M059J (cell line): ENCODE measurements at regions not wholly inside any gene's neighbourhood (a gene's known extent, or its start where the extent isn't known, plus 50 kb on each side); places are given as distances from the start of the nearest gene placed in this dataset.
"Not testable (repeated sequence)": the region's sequence is repeated elsewhere in the genome, so short reads cannot be mapped to it uniquely, and the experiment has no call there.

ENCODE experiments used
- DNase-seq: peaks from one replicate; pipeline ENCODE4 v3.0.0-alpha.2; 2012; ENCODE audit warnings: low read depth

DNA sequence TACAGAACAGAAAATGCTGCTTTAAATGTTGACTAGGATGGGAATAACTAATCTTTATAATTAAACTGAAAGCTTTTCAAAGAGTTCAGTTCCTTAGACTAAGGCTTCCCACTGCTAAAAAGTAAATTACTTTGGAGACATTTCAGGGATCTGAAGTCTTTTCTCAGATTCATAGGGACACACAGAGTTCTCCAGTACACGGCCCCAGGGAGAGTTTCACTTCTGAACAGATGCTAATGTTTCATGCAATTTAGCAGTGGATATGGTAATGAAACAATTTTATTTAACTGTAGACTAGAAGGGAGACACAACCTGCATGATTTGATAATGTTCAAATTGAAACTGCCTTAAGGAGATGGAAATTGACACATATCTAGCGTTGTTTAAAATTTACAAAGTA lies 1282.6 kb downstream of the NCAM2 start:
- no peak for DNase-seq

DNA sequence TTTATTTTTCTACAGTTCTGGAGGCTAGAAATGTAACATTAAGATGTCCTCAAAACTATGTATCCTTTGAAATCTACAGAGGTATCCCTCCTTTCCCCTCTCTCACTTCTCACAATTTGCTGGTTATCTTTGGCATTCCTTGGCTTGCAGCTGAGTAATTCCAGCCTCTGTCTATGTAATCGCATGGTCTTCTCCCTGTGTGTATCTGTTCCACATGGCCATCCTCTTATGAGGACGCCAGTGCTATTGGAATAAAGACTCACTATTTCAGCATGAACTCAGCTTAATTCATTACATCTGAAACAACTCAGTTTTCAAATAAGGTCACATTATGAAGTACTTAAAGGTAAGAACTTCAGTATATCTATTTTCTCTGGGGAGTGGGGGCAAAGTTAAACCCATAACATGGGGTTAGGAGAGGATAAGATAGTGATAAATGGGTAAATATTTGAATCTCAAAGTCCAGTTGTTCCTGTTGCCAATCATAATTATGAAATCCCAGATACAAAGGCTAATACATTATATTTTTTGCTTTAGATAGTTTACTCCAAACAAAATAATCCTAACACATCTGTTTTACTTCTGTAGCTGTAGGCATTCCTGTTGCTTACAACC lies 1290.8 kb downstream of the NCAM2 start:
- DNase-seq = no peak

DNA sequence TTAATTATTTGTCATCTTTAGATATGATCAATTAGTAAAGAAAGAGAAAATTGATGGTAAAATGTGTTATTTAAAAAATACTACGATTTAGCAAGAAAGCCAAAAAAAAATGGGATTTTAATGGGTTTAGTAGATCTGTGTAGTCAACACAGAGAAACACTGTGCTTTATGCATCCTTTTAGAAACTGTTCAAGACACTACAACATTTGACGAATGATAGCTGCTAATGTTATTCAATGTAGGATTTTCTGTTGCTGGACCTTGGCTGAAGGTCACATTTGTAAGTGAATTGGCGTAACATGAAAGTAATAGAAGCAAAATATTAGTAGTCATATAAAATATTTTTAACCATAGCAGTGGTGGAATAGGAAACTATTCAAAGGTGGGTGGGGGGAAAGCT lies 1293.9 kb downstream of the NCAM2 start:
- no peak for DNase-seq

GRCh38 chr21:22297575-22297974 lies 1299.4 kb downstream of the NCAM2 start:
- DNase-seq = no peak

DNA sequence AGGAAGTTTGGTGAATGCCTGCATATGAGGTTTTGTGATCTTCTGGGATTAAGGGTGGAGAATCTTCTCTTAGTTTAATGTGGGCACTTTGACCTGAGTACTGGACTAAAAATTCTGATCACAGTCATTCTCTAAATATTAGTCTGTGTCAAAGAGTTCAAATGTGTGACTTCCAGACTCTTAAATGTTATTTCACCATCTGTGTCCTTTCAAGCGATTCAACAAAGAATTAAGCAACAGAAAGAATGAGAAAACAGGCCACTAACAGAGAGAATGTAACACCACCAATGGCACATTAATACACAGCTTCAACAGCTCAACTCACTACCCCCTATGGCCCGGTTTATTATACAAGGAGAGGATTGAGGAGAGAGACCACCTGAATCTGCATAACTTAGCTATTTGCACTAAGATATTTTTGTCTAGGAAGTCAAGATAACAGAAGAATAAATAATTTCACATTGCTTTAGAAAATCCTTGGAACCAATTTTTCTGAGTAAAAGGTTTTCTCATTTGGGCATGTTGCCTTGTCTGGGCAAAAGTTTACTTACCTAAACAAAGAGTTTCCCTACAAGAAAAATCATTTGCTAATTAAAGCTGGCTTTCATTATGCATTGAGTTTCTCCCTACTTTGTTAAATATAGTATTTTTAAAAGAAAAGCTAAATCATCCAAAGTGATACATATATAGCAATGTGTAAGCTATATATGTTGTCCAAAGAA lies 1313.7 kb downstream of the NCAM2 start:
- DNase-seq = no peak

GRCh38 chr21:22314963-22315362 lies 1316.8 kb downstream of the NCAM2 start:
- no peak for DNase-seq

DNA sequence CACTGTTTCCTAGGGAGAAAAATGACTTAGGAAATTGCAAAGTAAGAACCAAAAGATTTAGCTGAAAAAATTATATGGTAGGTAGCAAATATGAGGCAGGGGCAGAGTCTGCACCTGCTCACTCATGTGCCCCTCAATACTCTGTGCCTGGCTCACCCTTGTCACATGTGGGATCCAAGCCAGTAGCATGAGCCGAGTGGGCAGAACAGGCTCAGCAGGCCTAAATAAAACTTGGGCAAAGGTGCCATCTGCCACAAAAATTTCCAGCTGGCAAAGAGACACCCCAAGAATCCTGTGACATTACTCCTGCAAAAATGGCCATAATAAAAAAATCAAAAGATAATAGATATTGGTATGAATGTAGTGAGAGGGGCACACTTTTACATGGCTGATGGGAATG lies 1321.2 kb downstream of the NCAM2 start:
- DNase-seq = no peak

DNA sequence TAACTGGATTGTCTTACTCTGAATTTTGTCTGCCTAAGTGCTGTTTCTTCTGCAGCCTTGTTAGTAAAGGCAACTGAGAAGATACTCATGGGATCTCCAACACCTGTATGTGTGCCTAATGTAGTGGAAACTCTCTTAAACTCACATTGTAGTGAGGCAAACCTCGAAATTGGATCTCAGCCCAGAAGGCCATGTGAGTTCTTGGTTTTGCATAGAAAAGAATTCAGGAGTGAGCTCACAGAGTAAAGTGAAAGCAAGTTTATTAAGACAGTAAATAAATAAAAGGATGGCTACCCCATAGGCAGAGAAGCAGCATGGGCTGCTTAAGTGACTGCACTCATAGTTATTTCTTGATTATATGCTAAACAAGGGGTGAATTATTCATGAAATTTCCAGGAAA lies 1344.7 kb downstream of the NCAM2 start:
- peak; percentile 29 for DNase-seq

GRCh38 chr21:22343303-22343702 lies 1345.1 kb downstream of the NCAM2 start:
- DNase-seq = no peak

DNA sequence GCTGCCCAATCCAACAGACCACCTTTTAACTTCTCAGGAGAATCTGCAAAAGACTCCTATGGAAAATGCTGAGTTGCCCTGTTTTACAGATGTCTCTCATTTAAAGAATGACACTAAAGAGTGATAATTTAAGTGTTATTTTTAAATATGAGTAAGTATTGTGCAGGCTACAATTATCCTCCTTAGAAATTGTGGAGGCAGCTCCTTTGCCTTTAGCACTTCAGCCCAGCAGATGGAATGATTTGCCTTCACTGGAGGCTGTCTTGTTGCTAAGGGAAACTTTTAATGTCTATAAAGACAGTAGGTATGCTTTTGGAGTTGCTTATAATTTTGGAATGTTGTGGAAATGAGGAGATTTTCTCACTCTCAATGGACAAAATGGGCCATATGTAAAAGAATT lies 1345.5 kb downstream of the NCAM2 start:
- no peak for DNase-seq

DNA sequence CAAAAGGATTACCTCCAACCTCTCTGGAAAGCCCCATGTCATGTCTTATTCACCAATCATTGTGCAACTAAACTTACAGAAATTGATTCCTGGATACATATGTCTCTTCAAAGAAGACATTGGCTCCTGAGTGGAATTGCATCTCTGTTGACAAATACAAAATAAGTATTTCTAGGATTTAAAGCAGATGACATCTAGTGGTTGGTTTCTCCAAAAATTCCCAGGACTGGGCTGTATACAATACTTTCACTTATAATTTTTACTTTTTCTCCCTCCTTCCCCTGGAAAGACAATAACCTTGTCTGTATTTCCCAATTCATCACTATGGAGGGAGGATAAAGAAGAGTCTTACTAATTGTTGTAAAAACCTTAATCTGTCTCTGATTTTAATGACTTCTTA lies 1347.4 kb downstream of the NCAM2 start:
- no peak for DNase-seq

GRCh38 chr21:22346576-22346975 lies 1348.4 kb downstream of the NCAM2 start:
- no peak for DNase-seq

GRCh38 chr21:22351076-22351475 lies 1352.9 kb downstream of the NCAM2 start:
- DNase-seq = no peak

DNA sequence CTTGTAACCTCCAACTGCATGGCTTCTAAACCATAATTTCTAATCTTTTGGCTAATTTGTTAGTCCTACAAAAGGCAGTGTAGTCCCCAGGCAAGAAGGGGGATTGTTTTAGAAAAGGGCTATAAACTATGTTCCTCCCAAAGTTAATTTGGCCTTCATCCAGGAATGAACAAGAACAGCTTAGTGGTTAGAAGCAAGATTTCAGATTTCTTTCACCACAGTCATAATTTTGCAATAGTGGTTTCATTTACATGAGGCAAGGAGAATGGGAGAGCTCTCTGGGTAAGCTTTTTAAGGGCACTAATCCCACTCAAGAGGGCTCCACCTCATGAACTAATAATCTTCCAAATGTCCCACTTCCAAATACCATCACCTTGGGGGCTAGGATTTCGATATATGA lies 1353.9 kb downstream of the NCAM2 start:
- DNase-seq = peak; percentile 26

DNA sequence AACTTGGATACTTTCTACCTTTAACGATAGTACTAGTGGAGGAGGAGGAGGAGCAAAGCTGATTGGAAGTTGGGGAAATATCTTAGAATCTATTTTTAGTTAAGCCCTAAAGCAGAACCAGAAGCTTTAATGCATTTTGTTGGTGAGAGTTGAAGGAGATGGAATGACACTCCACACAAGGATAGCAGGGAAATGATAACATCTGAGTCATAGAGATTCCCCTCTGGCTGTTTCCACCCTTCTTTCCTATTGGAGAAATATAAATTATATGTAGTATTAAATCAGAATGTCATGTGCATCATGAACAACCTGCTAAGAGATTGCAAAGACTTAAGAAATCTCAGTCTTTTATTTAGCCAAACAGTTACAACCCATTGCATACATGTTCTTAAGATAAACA lies 1357.7 kb downstream of the NCAM2 start:
- DNase-seq = peak; percentile 18

DNA sequence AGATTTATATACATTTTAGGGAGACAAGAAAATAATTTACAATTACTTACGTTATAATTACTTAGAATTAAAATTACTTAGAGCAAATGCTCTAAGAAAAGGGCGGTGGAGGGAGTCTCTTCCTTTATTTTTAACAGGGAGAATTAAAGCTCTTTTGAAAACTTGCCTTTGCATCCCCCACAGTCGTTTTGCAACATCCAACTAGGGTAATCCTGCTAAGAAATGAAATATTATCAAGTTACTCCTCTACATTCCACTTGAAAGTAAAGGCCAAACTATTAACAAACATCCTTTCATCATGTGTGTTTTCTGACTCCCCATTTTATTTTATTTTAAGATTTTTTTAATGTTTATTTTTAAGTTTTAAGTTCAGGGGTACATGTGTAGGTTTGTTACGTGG lies 1358.5 kb downstream of the NCAM2 start:
- no peak for DNase-seq

DNA sequence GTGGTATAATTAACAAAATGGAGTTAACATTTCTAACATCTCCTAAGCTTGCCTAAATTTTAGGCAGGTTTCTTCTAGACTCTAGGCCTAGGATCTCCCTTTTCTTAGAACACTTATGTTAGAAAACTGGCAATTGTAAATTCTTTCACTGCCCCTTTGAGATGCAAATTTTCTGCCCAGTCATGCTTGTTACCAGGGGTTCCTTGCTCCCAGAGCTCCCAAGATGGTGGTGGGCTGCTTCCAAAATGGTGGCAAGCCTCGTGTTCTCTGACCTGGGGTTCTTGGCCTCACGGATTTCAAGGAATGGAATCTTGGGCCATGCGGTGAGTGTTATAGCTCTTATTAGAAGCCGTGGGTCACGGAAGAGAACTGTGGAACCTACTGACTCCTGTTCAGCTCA lies 1361.4 kb downstream of the NCAM2 start:
- not testable (repeated sequence) for DNase-seq

DNA sequence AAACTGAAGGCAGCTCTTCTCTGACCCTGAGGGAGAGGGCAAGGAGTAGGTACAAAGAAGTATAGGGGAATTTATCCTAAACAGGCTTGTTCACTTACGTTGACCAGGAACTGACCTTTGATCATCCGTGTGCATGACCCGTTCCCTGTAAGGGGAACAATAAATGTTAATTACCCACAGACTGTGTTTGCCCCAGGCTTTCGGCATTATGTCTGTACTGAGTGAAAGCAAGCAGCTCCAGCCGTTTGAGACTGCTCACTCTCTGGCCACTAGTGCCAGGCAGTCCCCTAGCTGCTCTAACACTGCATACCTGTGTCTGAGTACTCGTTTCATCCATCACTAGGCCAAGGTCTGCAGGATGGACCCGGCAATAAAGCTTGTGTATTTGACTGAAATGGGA lies 1365.3 kb downstream of the NCAM2 start:
- no peak for DNase-seq

DNA sequence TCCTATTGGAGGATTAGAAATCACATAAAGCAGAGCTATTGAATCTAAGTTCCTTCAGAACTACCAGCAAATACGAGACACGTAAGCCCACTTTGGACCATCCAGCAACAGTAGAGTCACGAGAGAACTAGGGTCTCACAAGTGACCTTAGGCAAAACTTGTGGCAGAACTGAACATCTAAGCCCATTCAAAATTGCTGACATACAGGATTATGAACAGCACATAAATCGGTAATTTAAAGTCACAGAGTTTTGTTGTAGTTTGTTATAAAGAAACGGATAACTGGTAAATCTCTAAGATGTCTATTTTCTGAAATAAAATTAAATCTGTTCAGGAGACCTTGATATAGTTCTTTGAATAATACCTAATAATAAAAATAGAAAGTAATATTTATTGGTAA lies 1366.0 kb downstream of the NCAM2 start:
- no peak for DNase-seq

GRCh38 chr21:22374218-22374969 lies 1376.2 kb downstream of the NCAM2 start:
- no peak for DNase-seq

- not testable (repeated sequence) for DNase-seq
Measured at GRCh38 chr21:22377795-22378194, 1379.6 kb downstream of the NCAM2 start.

DNA sequence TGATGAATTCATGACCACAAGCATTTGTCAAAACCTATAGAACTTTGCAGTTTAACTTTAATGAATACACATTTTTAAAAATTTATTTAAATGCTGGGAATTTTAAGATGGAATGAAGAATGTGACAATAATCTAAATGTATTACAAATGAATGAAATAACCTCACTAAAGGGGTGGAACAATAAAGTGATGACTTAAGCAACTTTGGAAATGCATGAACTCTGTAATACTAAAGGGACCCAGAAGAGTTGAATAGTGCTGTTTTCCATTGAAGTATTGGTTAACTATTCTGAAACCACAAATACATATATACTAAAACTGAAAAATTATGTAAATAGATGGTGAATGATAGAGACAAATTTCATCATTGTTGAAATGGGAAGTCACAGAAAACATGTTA lies 1395.1 kb downstream of the NCAM2 start:
- no peak for DNase-seq

DNA sequence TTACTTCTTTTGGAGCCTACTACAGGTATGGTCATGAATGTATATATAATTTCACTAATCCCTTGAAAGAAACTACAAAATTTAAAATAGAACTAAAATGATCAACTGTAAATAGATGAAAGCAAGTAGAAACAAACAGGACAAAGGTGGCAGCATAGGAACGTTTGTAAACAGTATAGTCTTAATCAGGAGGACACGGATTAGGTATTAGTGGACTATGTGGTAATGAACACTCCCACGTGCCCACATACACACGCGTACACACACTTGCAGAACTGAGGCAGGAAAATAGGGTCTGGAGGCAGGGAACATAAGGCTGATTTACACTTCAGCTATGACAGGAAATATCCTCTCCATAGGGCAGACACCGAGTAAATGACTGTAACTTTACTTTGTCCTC lies 1397.8 kb downstream of the NCAM2 start:
- no peak for DNase-seq
